Mesendoderm (in vitro differentiated cells): ENCODE measurements at regions not wholly inside any gene's neighbourhood (a gene's known extent, or its start where the extent isn't known, plus 50 kb on each side); places are given as distances from the start of the nearest gene placed in this dataset.
A peak's percentile ranks its signal among the peaks of the same experiment; 100 is the strongest.
"Not testable (repeated sequence)": the region's sequence is repeated elsewhere in the genome, so short reads cannot be mapped to it uniquely, and the experiment has no call there.

Experiments
- DNase-seq: peaks from one replicate; pipeline ENCODE4 v3.0.0; 2013
- H2AK5ac ChIP-seq: 2 replicates; pipeline ENCODE4 v1.6.1; 2013; ENCODE audit warnings: low read length, inconsistent platforms
- H2BK120ac ChIP-seq: 2 replicates; pipeline ENCODE4 v1.6.1; 2013; ENCODE audit warnings: low read depth, mild to moderate bottlenecking, low read length, moderate library complexity, mixed read lengths
- H2BK15ac ChIP-seq: replicated peaks from 2 replicates; pipeline ENCODE4 v1.6.1; 2013; ENCODE audit warnings: low read depth, mild to moderate bottlenecking, moderate library complexity
- H2BK5ac ChIP-seq: 2 replicates; pipeline ENCODE4 v1.6.1; 2013; ENCODE audit warnings: low read length, inconsistent platforms
- H3K18ac ChIP-seq: 2 replicates; pipeline ENCODE4 v1.6.1; 2013; ENCODE audit warnings: mild to moderate bottlenecking, low read length, mixed read lengths
- H3K23ac ChIP-seq: one replicate; pipeline ENCODE4 v1.6.1; 2013; ENCODE audit warnings: low read length
- H3K27ac ChIP-seq: 2 replicates; pipeline ENCODE4 v1.5.1; 2013; ENCODE audit warnings: low read depth, mild to moderate bottlenecking, inconsistent platforms, low read length, moderate library complexity
- H3K27me3 ChIP-seq: 2 replicates; pipeline ENCODE4 v1.6.1; 2013; ENCODE audit warnings: low read length, control low read depth, mild to moderate bottlenecking, inconsistent platforms; ENCODE audit not compliant: insufficient read depth, poor library complexity
- H3K36me3 ChIP-seq: 2 replicates; pipeline ENCODE4 v1.6.1; 2013; ENCODE audit warnings: low read length, inconsistent platforms; ENCODE audit not compliant: control insufficient read depth, insufficient read depth
- H3K4ac ChIP-seq: one replicate; pipeline ENCODE4 v1.6.1; 2013; ENCODE audit warnings: low read depth, mild to moderate bottlenecking, low read length, moderate library complexity
- H3K4me1 ChIP-seq: 2 replicates; pipeline ENCODE4 v1.6.1; 2013; ENCODE audit warnings: low read depth, low read length, inconsistent platforms; ENCODE audit not compliant: control insufficient read depth
- H3K4me2 ChIP-seq: 2 replicates; pipeline ENCODE4 v1.6.1; 2013; ENCODE audit warnings: low read length
- H3K4me3 ChIP-seq: 2 replicates; pipeline ENCODE4 v1.5.1; 2013; ENCODE audit warnings: mild to moderate bottlenecking, low read length
- H3K56ac ChIP-seq: one replicate; pipeline ENCODE4 v1.6.1; 2013; ENCODE audit warnings: low read length
- H3K79me1 ChIP-seq: 2 replicates; pipeline ENCODE4 v1.6.1; 2013; ENCODE audit warnings: low read length, inconsistent platforms
- H3K79me2 ChIP-seq: 2 replicates; pipeline ENCODE4 v1.6.1; 2013; ENCODE audit warnings: mild to moderate bottlenecking, low read length; ENCODE audit not compliant: control insufficient read depth, insufficient read depth
- H3K9ac ChIP-seq: 2 replicates; pipeline ENCODE4 v1.6.1; 2013; ENCODE audit warnings: low read length, inconsistent platforms
- H4K5ac ChIP-seq: one replicate; pipeline ENCODE4 v1.6.1; 2013; ENCODE audit warnings: low read length
- H4K8ac ChIP-seq: one replicate; pipeline ENCODE4 v1.6.1; 2013; ENCODE audit warnings: low read depth, mild to moderate bottlenecking, control low read depth, low read length, moderate library complexity
- WGBS: extraction: QIAGEN DNeasy Blood & Tissue Kit; methylation state at CpG from one replicate; pipeline ENCODE4 v1.1.7; 2013; ENCODE audit warnings: low lambda C conversion rate, missing lambda C conversion rate; ENCODE audit not compliant: insufficient coverage; ENCODE audit errors: extremely low coverage; 5-methylcytosine and 5-hydroxymethylcytosine counted together

GRCh38 chr11:119586181-119586580 lies 142.8 kb downstream of the NECTIN1 start:
- Histone ChIP-seq H3K4me2 (no peak overlapping the region), H3K4ac (no peak overlapping the region), H3K4me1 (peaks cover 3% of the 10 kb centered on the region), H3K9ac (no peak overlapping the region), H3K56ac (no peak overlapping the region), H3K27ac (no peak overlapping the region), H2BK5ac (no peak overlapping the region), H2BK120ac (no peak overlapping the region), H3K4me3 (no peak overlapping the region), H4K8ac (no peak overlapping the region), H2AK5ac (no peak overlapping the region), H3K18ac (no peak overlapping the region), H4K5ac (no peak overlapping the region), H3K79me2 (no peaks in the 10 kb centered on the region), H3K23ac (no peak overlapping the region), H2BK15ac (no peak overlapping the region), H3K27me3 (no peaks in the 10 kb centered on the region), H3K79me1 (no peaks in the 10 kb centered on the region), H3K36me3 (no peaks in the 10 kb centered on the region)
- no CpG with 5 or more reads among the region's 6 CpGs for WGBS
- no peak for DNase-seq

DNA sequence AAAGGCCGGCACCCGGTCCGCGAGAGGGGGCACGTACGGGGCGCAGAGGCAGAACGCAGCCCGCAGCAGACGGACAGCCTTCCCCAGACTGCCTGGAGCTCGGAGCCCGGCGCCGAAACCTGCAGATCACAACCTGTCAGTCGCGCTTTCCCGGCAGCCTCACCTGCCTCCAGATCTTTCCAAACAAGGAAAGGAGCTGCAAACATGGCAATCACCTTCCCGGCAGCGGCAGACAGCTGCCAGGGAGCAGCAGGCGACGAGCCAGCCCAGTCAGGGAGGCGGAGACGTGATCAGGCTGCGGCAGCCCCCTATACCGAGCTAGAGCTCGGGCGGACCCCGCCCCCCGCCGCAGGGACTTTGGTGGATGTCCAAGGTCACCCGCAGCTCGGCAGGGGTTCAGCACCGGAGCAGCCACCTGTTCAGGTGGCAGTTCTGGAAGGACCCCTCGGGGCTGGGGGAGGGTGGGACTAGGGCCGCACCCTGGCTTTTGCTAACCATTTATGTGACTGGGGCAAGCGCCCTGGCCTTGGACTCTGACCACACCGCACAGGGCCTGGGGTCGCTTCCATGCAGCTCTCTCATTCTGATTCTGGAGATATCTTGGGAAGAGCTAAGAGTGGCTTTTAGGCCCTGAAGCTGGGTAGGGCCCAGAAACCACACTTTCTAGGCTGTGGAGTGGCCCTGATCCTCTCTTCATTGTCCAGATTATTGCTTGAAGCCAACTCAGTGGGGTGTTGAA lies 143.8 kb downstream of the NECTIN1 start:
- H3K27ac ChIP-seq: no peak overlapping the region
- H3K4me1 ChIP-seq: peaks cover 2% of the 10 kb centered on the region
- peak overlapping the region; percentile 41 for H3K18ac ChIP-seq
- no peak overlapping the region for H3K23ac ChIP-seq
- peak overlapping the region; percentile 60 for H3K9ac ChIP-seq
- DNase-seq: peak; percentile 66
- H3K56ac ChIP-seq: peak overlapping the region; percentile 90
- H3K4me2 ChIP-seq: peak overlapping the region; percentile 38
- no peak overlapping the region for H4K8ac ChIP-seq
- H3K4me3 ChIP-seq: no peak overlapping the region
- H2AK5ac ChIP-seq: no peak overlapping the region
- no peak overlapping the region for H2BK15ac ChIP-seq
- no CpG with 5 or more reads among the region's 38 CpGs for WGBS
- H4K5ac ChIP-seq: no peak overlapping the region
- H3K4ac ChIP-seq: peak overlapping the region; percentile 22
- no peaks in the 10 kb centered on the region for H3K79me1 ChIP-seq
- no peaks in the 10 kb centered on the region for H3K36me3 ChIP-seq
- no peak overlapping the region for H2BK120ac ChIP-seq
- H3K79me2 ChIP-seq: no peaks in the 10 kb centered on the region
- no peak overlapping the region for H2BK5ac ChIP-seq
- H3K27me3 ChIP-seq: no peaks in the 10 kb centered on the region

- Histone ChIP-seq H3K27ac (peak overlapping the region; percentile 13), H3K4me1 (peaks cover 2% of the 10 kb centered on the region), H3K18ac (peak overlapping the region; percentile 41), H4K8ac (no peak overlapping the region), H3K56ac (peak overlapping the region; percentile 90), H3K36me3 (no peaks in the 10 kb centered on the region), H2BK15ac (no peak overlapping the region), H3K4me2 (peak overlapping the region; percentile 38), H2AK5ac (no peak overlapping the region), H4K5ac (no peak overlapping the region), H3K79me1 (no peaks in the 10 kb centered on the region), H3K4ac (peak overlapping the region; percentile 22), H3K79me2 (no peaks in the 10 kb centered on the region), H2BK5ac (no peak overlapping the region), H2BK120ac (no peak overlapping the region), H3K23ac (no peak overlapping the region), H3K4me3 (peak overlapping the region; percentile 1), H3K27me3 (no peaks in the 10 kb centered on the region), H3K9ac (peak overlapping the region; percentile 60)
- peak; percentile 95 for DNase-seq
- no CpG with 5 or more reads among the region's 56 CpGs for WGBS
These were observed 144.6 kb downstream of the NECTIN1 start for GRCh38 chr11:119584193-119585042.

GRCh38 chr11:119583585-119583984 lies 145.4 kb downstream of the NECTIN1 start:
- Histone ChIP-seq H3K4me2 (no peak overlapping the region), H2BK15ac (no peak overlapping the region), H3K9ac (no peak overlapping the region), H2BK5ac (no peak overlapping the region), H3K79me1 (no peaks in the 10 kb centered on the region), H4K8ac (no peak overlapping the region), H3K79me2 (no peaks in the 10 kb centered on the region), H2AK5ac (no peak overlapping the region), H3K4ac (no peak overlapping the region), H3K4me1 (peaks cover 2% of the 10 kb centered on the region), H4K5ac (no peak overlapping the region), H3K27me3 (no peaks in the 10 kb centered on the region), H2BK120ac (no peak overlapping the region), H3K56ac (no peak overlapping the region), H3K23ac (no peak overlapping the region), H3K36me3 (no peaks in the 10 kb centered on the region), H3K27ac (no peak overlapping the region), H3K18ac (no peak overlapping the region), H3K4me3 (no peak overlapping the region)
- no CpG with 5 or more reads among the region's 6 CpGs for WGBS
- no peak for DNase-seq

DNA sequence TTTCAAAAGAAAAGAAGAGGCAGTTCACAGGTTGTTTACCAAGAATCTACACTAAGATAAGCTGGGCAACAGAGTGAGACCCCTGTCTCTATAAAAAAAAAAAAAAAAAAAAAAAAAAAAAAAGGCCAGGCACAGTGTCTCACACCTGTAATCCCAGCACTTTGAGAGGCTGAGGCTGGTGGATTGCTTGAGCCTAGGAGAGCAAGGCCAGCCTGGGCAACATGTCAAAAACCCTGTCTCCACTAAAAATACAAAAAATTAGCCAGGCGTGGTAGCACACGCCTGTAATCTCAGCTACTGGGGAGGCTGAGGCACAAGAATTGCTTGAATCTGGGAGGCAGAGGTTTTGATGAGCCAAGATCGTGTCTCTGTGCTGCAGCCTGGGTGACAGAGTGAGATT lies 147.6 kb downstream of the NECTIN1 start:
- not testable (repeated sequence) for H3K56ac ChIP-seq, H3K18ac ChIP-seq, H3K79me2 ChIP-seq, H3K4me1 ChIP-seq, H3K4me3 ChIP-seq, H2BK120ac ChIP-seq, H3K4me2 ChIP-seq, H2BK5ac ChIP-seq, H3K4ac ChIP-seq, DNase-seq, H4K5ac ChIP-seq, H3K27me3 ChIP-seq, H2AK5ac ChIP-seq, H2BK15ac ChIP-seq, H3K23ac ChIP-seq, H3K27ac ChIP-seq, H3K36me3 ChIP-seq, H3K9ac ChIP-seq, H4K8ac ChIP-seq, H3K79me1 ChIP-seq
- no CpG with 5 or more reads among the region's 3 CpGs for WGBS
